SU-DHL-6 (cell line): ENCODE measurements at regions not wholly inside any gene's neighbourhood (a gene's known extent, or its start where the extent isn't known, plus 50 kb on each side); places are given as distances from the start of the nearest gene placed in this dataset.

ENCODE experiments used
- H2AFZ ChIP-seq: fragments of 200-600 bp; sonication (generic); 2 replicates; pipeline ENCODE4 v1.6.1; 2014; ENCODE audit warnings: low read depth, mild to moderate bottlenecking, moderate library complexity, mixed read lengths, antibody characterized with exemption, low read length; ENCODE audit not compliant: severe bottlenecking
- H3F3A ChIP-seq: fragments of 200-600 bp; shearing (Covaris generic); 2 replicates; pipeline ENCODE4 v1.6.0; 2016; ENCODE audit warnings: antibody characterized with exemption, mild to moderate bottlenecking; ENCODE audit not compliant: insufficient read depth
- H3K27ac ChIP-seq: fragments of 200-600 bp; sonication (generic); 2 replicates; pipeline ENCODE4 v1.5.1; 2016; ENCODE audit warnings: low read depth, mild to moderate bottlenecking, low read length, moderate library complexity, mixed read lengths
- H3K27me3 ChIP-seq: fragments of 200-600 bp; sonication (generic), shearing (Covaris generic); 2 replicates; pipeline ENCODE4 v1.6.0; 2014; ENCODE audit warnings: mild to moderate bottlenecking, low read length
- H3K36me3 ChIP-seq: fragments of 200-600 bp; sonication (generic); 2 replicates; pipeline ENCODE4 v1.6.1; 2014; ENCODE audit warnings: mild to moderate bottlenecking, low read length, mixed read lengths
- H3K4me2 ChIP-seq: fragments of 300-600, 200-600 bp; shearing (Covaris generic), sonication (generic); 2 replicates; pipeline ENCODE4 v1.6.0; 2014; ENCODE audit warnings: low read length, low read depth, mild to moderate bottlenecking; ENCODE audit not compliant: poor library complexity, severe bottlenecking
- H3K4me3 ChIP-seq: fragments of 200-600 bp; sonication (generic); 2 replicates; pipeline ENCODE4 v1.5.1; 2014; ENCODE audit warnings: antibody characterized with exemption, low read length, mild to moderate bottlenecking, mixed read lengths; ENCODE audit not compliant: insufficient read depth, poor library complexity, severe bottlenecking
- H3K79me2 ChIP-seq: fragments of 200-600 bp; sonication (generic); 2 replicates; pipeline ENCODE4 v1.6.1; 2014; ENCODE audit warnings: mild to moderate bottlenecking, low read length, moderate library complexity; ENCODE audit not compliant: insufficient read depth
- H3K9ac ChIP-seq: fragments of 200-600 bp; sonication (generic); 2 replicates; pipeline ENCODE4 v1.7.0; 2014; ENCODE audit warnings: mild to moderate bottlenecking, low read length
- H3K9me2 ChIP-seq: fragments of 200-600 bp; sonication (generic); replicated peaks from 2 replicates; pipeline ENCODE4 v1.6.1; 2014; ENCODE audit warnings: low read length; ENCODE audit not compliant: insufficient read depth
- H3K9me3 ChIP-seq: fragments of 200-600 bp; sonication (generic); 2 replicates; pipeline ENCODE4 v1.6.1; 2014; ENCODE audit warnings: low read length, mixed read lengths; ENCODE audit not compliant: insufficient read depth
- H4K20me1 ChIP-seq: fragments of 200-600 bp; sonication (generic); 2 replicates; pipeline ENCODE4 v1.6.1; 2014; ENCODE audit warnings: low read depth, mild to moderate bottlenecking, antibody characterized with exemption, low read length, moderate library complexity, mixed read lengths
- EZH2phosphoT487 ChIP-seq: fragments of 200-600 bp; sonication (generic), shearing (Covaris generic); conservative IDR thresholded peaks from 2 replicates; pipeline ENCODE4 v1.6.1; 2018; ENCODE audit warnings: mild to moderate bottlenecking, antibody characterized with exemption, low read length, moderate library complexity, mixed read lengths
- TF ChIP-seq, protein P1 (sequence below): fragments of 200-600 bp; sonication (generic); IDR thresholded peaks from one replicate; pipeline ENCODE4 v1.5.1; 2017; ENCODE audit warnings: antibody characterized with exemption, mild to moderate bottlenecking, low read length, moderate library complexity; ENCODE audit not compliant: insufficient read depth, poor library complexity, severe bottlenecking

DNA sequence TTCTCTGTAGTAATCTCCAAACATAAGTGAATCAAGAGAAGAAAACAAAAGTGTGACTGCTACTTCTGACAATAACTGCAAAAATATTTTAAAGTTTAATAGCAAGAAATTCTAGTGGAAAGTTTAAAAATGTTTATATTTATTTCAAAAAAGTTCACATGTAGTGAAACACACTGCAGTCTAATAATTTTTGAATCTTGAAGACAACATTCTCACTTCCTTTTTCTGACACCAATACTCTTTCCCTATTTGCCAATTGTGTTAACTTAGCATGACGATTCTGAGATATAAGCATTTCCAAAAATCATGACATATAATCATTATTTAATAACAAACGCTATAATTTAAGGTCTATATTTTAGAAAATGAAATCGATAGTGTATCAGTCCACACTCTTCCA lies 429.1 kb upstream of the PKDCC start:
- no peak overlapping the region for H2AFZ ChIP-seq
- TF ChIP-seq, protein P1, sequence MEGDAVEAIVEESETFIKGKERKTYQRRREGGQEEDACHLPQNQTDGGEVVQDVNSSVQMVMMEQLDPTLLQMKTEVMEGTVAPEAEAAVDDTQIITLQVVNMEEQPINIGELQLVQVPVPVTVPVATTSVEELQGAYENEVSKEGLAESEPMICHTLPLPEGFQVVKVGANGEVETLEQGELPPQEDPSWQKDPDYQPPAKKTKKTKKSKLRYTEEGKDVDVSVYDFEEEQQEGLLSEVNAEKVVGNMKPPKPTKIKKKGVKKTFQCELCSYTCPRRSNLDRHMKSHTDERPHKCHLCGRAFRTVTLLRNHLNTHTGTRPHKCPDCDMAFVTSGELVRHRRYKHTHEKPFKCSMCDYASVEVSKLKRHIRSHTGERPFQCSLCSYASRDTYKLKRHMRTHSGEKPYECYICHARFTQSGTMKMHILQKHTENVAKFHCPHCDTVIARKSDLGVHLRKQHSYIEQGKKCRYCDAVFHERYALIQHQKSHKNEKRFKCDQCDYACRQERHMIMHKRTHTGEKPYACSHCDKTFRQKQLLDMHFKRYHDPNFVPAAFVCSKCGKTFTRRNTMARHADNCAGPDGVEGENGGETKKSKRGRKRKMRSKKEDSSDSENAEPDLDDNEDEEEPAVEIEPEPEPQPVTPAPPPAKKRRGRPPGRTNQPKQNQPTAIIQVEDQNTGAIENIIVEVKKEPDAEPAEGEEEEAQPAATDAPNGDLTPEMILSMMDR = no peak
- no peak for TF ChIP-seq EZH2phosphoT487
- H3K9ac ChIP-seq = no peak overlapping the region
- H3K9me3 ChIP-seq = no peaks in the 10 kb centered on the region
- no peaks in the 10 kb centered on the region for H3K79me2 ChIP-seq
- H3K27ac ChIP-seq = no peak overlapping the region
- no peak overlapping the region for H3K4me2 ChIP-seq
- no peaks in the 10 kb centered on the region for H4K20me1 ChIP-seq
- H3K9me2 ChIP-seq = no peaks in the 10 kb centered on the region
- no peaks in the 10 kb centered on the region for H3F3A ChIP-seq
- no peaks in the 10 kb centered on the region for H3K36me3 ChIP-seq
- no peaks in the 10 kb centered on the region for H3K27me3 ChIP-seq
- no peak overlapping the region for H3K4me3 ChIP-seq

DNA sequence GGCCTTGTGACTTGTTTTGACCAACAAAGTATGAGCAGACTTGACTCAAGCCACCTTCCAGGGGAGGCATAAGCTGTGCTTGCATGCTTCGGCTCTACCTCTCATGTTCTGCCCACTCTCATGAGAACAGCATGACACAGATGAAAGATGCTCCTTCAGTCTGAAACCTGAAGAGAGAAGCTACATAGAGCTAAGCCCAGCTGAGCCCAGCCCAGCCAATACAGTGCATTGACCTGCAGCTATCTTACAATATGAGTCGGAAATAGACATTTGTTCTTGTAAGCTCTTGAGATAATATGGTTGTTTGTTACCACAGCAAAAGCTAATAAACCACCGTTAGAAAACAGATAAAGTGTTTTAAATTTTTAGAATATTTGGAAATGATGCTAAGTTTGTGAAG lies 426.7 kb upstream of the PKDCC start:
- H3K79me2 ChIP-seq = no peaks in the 10 kb centered on the region
- no peak overlapping the region for H3K9ac ChIP-seq
- TF ChIP-seq, protein P1 = no peak
- TF ChIP-seq EZH2phosphoT487 = no peak
- no peak overlapping the region for H3K27ac ChIP-seq
- H2AFZ ChIP-seq = no peak overlapping the region
- H3K4me2 ChIP-seq = no peak overlapping the region
- H3K9me3 ChIP-seq = no peaks in the 10 kb centered on the region
- H3K27me3 ChIP-seq = no peaks in the 10 kb centered on the region
- H4K20me1 ChIP-seq = no peaks in the 10 kb centered on the region
- H3K9me2 ChIP-seq = no peaks in the 10 kb centered on the region
- H3F3A ChIP-seq = no peaks in the 10 kb centered on the region
- no peaks in the 10 kb centered on the region for H3K36me3 ChIP-seq
- no peak overlapping the region for H3K4me3 ChIP-seq

DNA sequence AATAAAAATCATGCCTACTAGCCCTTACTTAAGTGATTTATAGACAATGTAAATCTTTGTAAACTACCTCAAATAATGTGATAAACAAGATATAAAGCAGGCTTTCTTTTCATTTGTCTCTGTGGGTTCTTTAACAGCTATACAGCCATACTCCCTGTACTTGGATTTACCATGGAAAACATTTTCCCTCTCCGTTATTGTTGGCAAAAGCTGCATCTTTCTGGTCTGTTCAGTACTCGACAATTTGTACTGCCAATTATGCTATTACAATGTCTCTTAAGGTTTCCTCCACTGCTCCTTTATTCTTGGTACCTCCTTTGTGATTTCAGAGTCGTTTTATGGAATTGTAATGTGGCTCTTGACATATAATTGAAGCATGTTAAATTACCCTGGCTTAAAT lies 426.3 kb upstream of the PKDCC start:
- Histone ChIP-seq H4K20me1 (no peaks in the 10 kb centered on the region), H3K4me2 (no peak overlapping the region), H2AFZ (no peak overlapping the region), H3K27me3 (no peaks in the 10 kb centered on the region), H3K9me2 (no peaks in the 10 kb centered on the region), H3K4me3 (no peak overlapping the region), H3K79me2 (no peaks in the 10 kb centered on the region), H3K9ac (no peak overlapping the region), H3K36me3 (no peaks in the 10 kb centered on the region), H3F3A (no peaks in the 10 kb centered on the region), H3K27ac (no peak overlapping the region), H3K9me3 (no peaks in the 10 kb centered on the region)
- no peak for TF ChIP-seq EZH2phosphoT487
- TF ChIP-seq, protein P1 = no peak

DNA sequence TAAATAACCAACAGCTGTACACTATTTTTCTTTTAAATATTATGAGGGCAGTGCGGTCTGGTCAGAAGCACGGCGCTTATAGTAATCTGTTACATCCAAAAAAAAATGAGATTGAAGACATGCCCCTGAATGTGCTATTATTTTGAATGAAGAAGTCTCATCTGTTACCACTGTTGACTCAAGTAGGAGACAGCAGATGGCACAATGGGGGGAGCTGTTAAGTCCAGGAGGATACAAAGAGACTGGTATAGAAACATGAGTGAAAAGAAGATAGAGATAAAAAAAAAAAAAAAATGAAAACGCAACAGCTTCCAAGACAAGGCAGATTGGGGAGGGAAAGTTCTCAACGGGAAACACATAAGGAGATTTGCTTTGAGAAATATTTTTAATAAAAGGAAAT lies 425.5 kb upstream of the PKDCC start:
- TF ChIP-seq, protein P1 = no peak
- no peak for TF ChIP-seq EZH2phosphoT487
- Histone ChIP-seq H4K20me1 (no peaks in the 10 kb centered on the region), H3K4me2 (no peak overlapping the region), H3K9me3 (no peaks in the 10 kb centered on the region), H3K27me3 (no peaks in the 10 kb centered on the region), H2AFZ (no peak overlapping the region), H3K4me3 (no peak overlapping the region), H3K36me3 (no peaks in the 10 kb centered on the region), H3K79me2 (no peaks in the 10 kb centered on the region), H3K9me2 (no peaks in the 10 kb centered on the region), H3K9ac (no peak overlapping the region), H3F3A (no peaks in the 10 kb centered on the region), H3K27ac (no peak overlapping the region)
